ENCODE measurements at regions not wholly inside any gene's neighbourhood (a gene's known extent, or its start where the extent isn't known, plus 50 kb on each side); places are given as distances from the start of the nearest gene placed in this dataset.

- H3K27me3 ChIP-seq: no peaks in the 10 kb centered on the region
- 65 to 70% methylated on average over 2 of the region's 2 CpGs for WGBS, 2 donors (ENCODE audit: low coverage in 1 of 2)
- TF ChIP-seq POLR2AphosphoS5 (IDR thresholded peaks at IDR 0.05) (no peak), POLR2A (IDR thresholded peaks at IDR 0.05) (no peak), CTCF (IDR thresholded peaks at IDR 0.05) (no peak), EP300 (IDR thresholded peaks at IDR 0.05; ENCODE audit: low read depth) (no peak)
- no peaks in the 10 kb centered on the region for H3K4me1 ChIP-seq
- no peaks in the 10 kb centered on the region for H3K36me3 ChIP-seq
- no peak overlapping the region for H3K27ac ChIP-seq
- in situ Hi-C loops (cut with MboI; ENCODE audit: low pct_ligation_motif_present in 1 of 4, low pct_unique_long_range_greater_than_20kb in 1 of 4, low sequenced_read_pairs in 3 of 4) (no loop called here), intact Hi-C loops (cut with DNase I; ENCODE audit: low total_unique reads) (no loop called here)
- H3K4me3 ChIP-seq: no peak overlapping the region
- H3K9me3 ChIP-seq: no peaks in the 10 kb centered on the region
- DNase-seq: no peak
These were observed 644.7 kb upstream of the KLF12 start for GRCh38 chr13:74778946-74779345.

- Histone ChIP-seq H3K4me1 (no peaks in the 10 kb centered on the region), H3K36me3 (no peaks in the 10 kb centered on the region), H3K27me3 (no peaks in the 10 kb centered on the region), H3K9me3 (no peaks in the 10 kb centered on the region), H3K4me3 (no peak overlapping the region), H3K27ac (no peak overlapping the region)
- intact Hi-C loops (cut with DNase I; ENCODE audit: low total_unique reads) (no loop called here), in situ Hi-C loops (cut with MboI; ENCODE audit: low pct_ligation_motif_present in 1 of 4, low pct_unique_long_range_greater_than_20kb in 1 of 4, low sequenced_read_pairs in 3 of 4) (no loop called here)
- WGBS, 2 donors (ENCODE audit: low coverage in 1 of 2): 69 to 73% methylated on average over 4 of the region's 4 CpGs
- DNase-seq: no peak
- TF ChIP-seq POLR2AphosphoS5 (IDR thresholded peaks at IDR 0.05): no peak
- no peak for TF ChIP-seq EP300 (IDR thresholded peaks at IDR 0.05; ENCODE audit: low read depth)
- no peak for TF ChIP-seq CTCF (IDR thresholded peaks at IDR 0.05)
- TF ChIP-seq POLR2A (IDR thresholded peaks at IDR 0.05): no peak
These were observed 643.9 kb upstream of the KLF12 start for GRCh38 chr13:74778087-74778486.

GRCh38 chr13:74774264-74774663, 640.1 kb upstream of the KLF12 start:
- no peaks in the 10 kb centered on the region for H3K9me3 ChIP-seq
- intact Hi-C loops (cut with DNase I; ENCODE audit: low total_unique reads) (no loop called here), in situ Hi-C loops (cut with MboI; ENCODE audit: low pct_ligation_motif_present in 1 of 4, low pct_unique_long_range_greater_than_20kb in 1 of 4, low sequenced_read_pairs in 3 of 4) (no loop called here)
- no peaks in the 10 kb centered on the region for H3K4me1 ChIP-seq
- no peak overlapping the region for H3K27ac ChIP-seq
- H3K4me3 ChIP-seq: no peak overlapping the region
- DNase-seq: no peak
- H3K36me3 ChIP-seq: no peaks in the 10 kb centered on the region
- TF ChIP-seq CTCF (IDR thresholded peaks at IDR 0.05) (no peak), POLR2AphosphoS5 (IDR thresholded peaks at IDR 0.05) (no peak), EP300 (IDR thresholded peaks at IDR 0.05; ENCODE audit: low read depth) (no peak), POLR2A (IDR thresholded peaks at IDR 0.05) (no peak)
- 100% methylated on average over 1 of the region's 1 CpG for WGBS, 2 donors (ENCODE audit: low coverage in 1 of 2)
- no peaks in the 10 kb centered on the region for H3K27me3 ChIP-seq

- TF ChIP-seq CTCF (IDR thresholded peaks at IDR 0.05): no peak
- no peak for TF ChIP-seq EP300 (IDR thresholded peaks at IDR 0.05; ENCODE audit: low read depth)
- TF ChIP-seq POLR2AphosphoS5 (IDR thresholded peaks at IDR 0.05): no peak
- no peak for TF ChIP-seq POLR2A (IDR thresholded peaks at IDR 0.05)
- in situ Hi-C loops (cut with MboI; ENCODE audit: low pct_ligation_motif_present in 1 of 4, low pct_unique_long_range_greater_than_20kb in 1 of 4, low sequenced_read_pairs in 3 of 4) (no loop called here), intact Hi-C loops (cut with DNase I; ENCODE audit: low total_unique reads) (no loop called here)
- Histone ChIP-seq H3K4me3 (no peak overlapping the region), H3K9me3 (no peaks in the 10 kb centered on the region), H3K27ac (no peak overlapping the region), H3K4me1 (no peaks in the 10 kb centered on the region), H3K27me3 (no peaks in the 10 kb centered on the region), H3K36me3 (no peaks in the 10 kb centered on the region)
- WGBS, 2 donors (ENCODE audit: low coverage in 1 of 2): 73 to 79% methylated on average over 1 of the region's 1 CpG
- no peak for DNase-seq
These were observed 639.0 kb upstream of the KLF12 start for GRCh38 chr13:74773248-74773647.
